MM.1S (cell line): ENCODE measurements at regions not wholly inside any gene's neighbourhood (a gene's known extent, or its start where the extent isn't known, plus 50 kb on each side); places are given as distances from the start of the nearest gene placed in this dataset.

ENCODE experiments used
- EZH2 ChIP-seq: fragments of 300-600 bp; sonication (generic); optimal IDR thresholded peaks from 2 replicates; pipeline ENCODE3; 2017; ENCODE audit warnings: low read depth, mild to moderate bottlenecking, antibody characterized with exemption, low read length, mixed read lengths
- EZH2phosphoT487 ChIP-seq: fragments of 300-600 bp; sonication (generic); IDR thresholded peaks from 2 replicates; pipeline ENCODE4 v1.6.1; 2018; ENCODE audit warnings: antibody characterized with exemption, low read length
- TF ChIP-seq, protein P1 (sequence below): fragments of 300-600 bp; sonication (generic); IDR thresholded peaks from 2 replicates; pipeline ENCODE4 v1.5.1; 2016; ENCODE audit warnings: antibody characterized with exemption, low read length, mixed read lengths

DNA sequence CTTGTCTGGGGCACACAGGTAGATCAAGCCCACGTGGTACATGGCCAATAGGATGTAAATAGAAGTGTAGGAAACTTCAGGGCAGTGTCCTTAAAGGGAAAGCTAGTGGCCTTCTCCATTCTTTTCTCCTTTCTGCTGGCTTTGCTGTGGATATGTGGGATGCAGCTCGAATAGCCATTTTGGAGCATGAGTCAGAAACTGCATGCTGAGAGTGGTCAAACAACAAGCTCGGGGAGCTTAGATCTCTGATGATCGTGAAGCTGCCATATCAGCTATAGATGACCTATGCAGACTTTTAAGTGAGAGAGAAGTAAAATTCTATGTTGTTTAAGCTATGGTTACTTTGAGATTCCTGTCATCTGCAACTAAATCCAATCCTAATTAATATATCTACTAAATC lies 241.3 kb upstream of the DAAM1 start:
- TF ChIP-seq, protein P1, sequence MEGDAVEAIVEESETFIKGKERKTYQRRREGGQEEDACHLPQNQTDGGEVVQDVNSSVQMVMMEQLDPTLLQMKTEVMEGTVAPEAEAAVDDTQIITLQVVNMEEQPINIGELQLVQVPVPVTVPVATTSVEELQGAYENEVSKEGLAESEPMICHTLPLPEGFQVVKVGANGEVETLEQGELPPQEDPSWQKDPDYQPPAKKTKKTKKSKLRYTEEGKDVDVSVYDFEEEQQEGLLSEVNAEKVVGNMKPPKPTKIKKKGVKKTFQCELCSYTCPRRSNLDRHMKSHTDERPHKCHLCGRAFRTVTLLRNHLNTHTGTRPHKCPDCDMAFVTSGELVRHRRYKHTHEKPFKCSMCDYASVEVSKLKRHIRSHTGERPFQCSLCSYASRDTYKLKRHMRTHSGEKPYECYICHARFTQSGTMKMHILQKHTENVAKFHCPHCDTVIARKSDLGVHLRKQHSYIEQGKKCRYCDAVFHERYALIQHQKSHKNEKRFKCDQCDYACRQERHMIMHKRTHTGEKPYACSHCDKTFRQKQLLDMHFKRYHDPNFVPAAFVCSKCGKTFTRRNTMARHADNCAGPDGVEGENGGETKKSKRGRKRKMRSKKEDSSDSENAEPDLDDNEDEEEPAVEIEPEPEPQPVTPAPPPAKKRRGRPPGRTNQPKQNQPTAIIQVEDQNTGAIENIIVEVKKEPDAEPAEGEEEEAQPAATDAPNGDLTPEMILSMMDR, result no peak
- TF ChIP-seq EZH2 (no peak), EZH2phosphoT487 (no peak)
